Fibroblast of villous mesenchyme (primary cell): ENCODE measurements at regions not wholly inside any gene's neighbourhood (a gene's known extent, or its start where the extent isn't known, plus 50 kb on each side); places are given as distances from the start of the nearest gene placed in this dataset.

Source experiments
- DNase-seq: peaks from one replicate; pipeline ENCODE4 v3.0.0-alpha.2; 2010; ENCODE audit warnings: low read depth
- H3K4me3 ChIP-seq: 2 replicates; pipeline ENCODE4 v1.5.1; 2011; ENCODE audit warnings: low read depth, mild to moderate bottlenecking, low read length
- TF ChIP-seq, protein P1 (sequence below): IDR thresholded peaks from 2 replicates; pipeline ENCODE4 v1.5.1; 2012; ENCODE audit warnings: low read depth, mild to moderate bottlenecking, low read length; ENCODE audit not compliant: insufficient read depth

DNA sequence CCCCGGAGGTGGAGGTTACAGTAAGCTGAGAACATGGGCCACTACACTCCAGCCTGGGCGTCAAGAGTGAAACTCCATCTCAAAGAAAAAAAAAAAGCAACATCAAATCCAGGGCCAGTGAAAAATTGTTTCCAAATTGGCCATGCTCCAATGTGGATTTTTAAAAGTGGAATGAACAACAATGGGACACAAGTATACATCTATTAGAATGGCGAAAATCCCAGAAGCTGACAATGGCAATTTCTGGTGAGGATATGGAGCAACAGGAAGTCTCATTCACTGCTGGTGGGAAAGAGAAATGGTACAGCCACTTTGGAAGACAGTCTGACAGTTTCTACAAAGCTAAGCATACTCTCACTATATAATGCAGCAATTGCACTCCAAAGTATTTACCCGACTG is 161.4 kb downstream of the UXS1 start:
- TF ChIP-seq, protein P1, sequence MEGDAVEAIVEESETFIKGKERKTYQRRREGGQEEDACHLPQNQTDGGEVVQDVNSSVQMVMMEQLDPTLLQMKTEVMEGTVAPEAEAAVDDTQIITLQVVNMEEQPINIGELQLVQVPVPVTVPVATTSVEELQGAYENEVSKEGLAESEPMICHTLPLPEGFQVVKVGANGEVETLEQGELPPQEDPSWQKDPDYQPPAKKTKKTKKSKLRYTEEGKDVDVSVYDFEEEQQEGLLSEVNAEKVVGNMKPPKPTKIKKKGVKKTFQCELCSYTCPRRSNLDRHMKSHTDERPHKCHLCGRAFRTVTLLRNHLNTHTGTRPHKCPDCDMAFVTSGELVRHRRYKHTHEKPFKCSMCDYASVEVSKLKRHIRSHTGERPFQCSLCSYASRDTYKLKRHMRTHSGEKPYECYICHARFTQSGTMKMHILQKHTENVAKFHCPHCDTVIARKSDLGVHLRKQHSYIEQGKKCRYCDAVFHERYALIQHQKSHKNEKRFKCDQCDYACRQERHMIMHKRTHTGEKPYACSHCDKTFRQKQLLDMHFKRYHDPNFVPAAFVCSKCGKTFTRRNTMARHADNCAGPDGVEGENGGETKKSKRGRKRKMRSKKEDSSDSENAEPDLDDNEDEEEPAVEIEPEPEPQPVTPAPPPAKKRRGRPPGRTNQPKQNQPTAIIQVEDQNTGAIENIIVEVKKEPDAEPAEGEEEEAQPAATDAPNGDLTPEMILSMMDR = no peak
- H3K4me3 ChIP-seq = no peak overlapping the region
- DNase-seq = no peak

DNA sequence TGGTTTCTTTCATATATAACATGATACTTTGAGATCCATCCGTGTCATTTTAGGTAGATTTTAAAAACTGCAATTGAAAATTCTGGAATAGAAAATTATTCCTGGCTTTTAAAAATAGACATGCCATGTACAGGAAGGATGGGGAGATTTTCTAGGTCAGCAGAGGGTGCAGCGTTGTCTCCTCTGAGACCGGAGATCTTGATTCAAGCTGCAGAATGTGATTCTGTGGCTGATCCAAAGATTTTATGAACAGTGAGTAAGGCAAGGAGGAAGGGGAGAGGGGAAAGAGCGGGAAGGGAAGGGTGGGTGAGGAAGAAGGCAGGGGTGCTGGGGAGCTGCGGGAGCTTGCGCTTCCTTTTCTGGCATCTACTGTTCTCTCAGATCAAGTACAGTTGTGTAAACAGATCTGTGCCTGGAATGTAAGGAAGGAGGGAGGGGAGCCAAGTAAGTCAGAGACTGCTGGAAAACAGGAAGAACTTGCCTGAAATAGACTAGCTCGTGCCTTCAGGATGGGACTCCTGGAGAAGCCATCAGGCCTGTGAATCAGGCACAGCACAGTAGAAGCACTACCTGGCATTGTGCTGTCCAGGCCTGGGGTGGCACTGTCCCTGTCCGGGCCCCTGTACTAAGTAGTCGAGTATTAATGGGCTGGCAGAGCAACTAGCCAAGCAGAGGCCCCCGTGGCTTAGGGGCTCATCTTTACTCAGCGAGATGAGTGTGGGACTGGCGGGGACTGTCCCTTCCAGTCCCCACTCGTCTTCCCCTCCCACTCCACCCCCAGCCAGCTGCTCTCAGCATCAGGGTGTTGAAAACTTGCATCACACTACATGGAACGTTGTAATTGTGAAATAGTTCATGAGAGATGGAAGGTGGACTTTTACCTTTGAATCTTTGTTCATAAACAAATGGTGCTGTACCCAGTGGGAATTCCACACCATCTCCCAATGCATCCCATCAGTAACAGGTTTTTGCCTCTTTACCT is 163.5 kb downstream of the UXS1 start:
- no peak overlapping the region for H3K4me3 ChIP-seq
- TF ChIP-seq, protein P1 = no peak
- DNase-seq = peak; percentile 78

DNA sequence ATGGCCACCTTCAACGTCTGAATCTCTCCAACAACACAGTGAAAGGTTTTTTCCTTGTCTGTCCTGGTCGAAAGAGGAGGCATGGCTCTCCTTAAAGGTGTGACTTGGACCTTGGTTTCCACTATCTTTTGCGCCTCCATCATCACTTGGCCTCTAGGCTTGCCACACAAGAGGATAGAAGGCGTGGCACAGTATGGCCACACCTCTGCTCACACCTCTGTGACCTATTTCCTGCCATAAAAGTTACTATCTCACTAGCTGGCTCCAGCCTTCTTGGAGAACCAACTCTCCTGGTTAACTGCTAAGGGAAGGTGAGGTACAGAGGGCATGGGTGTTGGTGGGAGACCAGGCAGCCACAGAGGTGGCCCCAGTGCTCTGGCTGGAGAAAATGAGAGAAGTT is 165.9 kb downstream of the UXS1 start:
- TF ChIP-seq, protein P1 = no peak
- DNase-seq = no peak
- H3K4me3 ChIP-seq = no peak overlapping the region

DNA sequence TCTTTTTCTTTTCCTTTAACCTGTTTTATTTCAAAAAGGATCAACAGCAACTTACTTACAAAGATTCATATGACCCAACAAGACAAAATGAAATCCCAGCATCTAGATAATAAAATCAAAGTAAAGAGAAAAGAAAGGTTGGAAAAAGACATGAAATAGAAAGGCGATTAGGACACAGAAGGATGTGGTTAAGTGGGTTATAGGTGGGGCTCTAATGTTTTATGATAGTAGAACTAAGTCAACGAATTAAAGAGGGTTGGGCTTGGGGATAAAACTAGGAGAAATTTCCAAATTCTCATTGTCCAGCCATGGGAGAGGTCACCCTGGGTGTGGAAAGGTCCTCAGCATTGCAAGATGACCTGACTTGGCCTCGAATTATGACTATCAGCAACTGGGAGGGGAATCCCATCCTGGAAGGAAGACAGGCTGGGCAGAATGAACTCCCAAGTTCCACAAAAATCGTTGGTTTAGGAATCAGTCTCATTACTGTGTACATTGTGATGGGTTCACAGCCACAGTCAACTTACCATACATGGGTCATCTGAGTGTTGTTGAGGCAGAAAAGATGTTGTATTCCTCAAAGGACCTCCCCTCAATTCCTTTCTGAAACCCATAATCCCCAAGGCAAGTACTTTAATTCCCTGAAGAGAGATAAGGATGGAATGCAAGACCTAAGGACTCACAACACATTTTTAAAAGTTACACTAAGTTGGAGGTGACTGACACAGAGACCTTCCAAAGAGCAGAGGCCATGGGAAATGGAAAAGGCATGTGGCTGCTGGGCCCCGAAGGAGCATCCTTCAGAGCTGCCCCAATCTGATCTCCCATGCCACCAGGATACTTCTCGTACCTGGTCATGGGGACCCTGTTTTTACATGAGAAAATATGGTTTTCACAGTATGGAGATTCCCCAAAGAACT is 167.6 kb downstream of the UXS1 start:
- peak; percentile 3 for DNase-seq
- H3K4me3 ChIP-seq = no peak overlapping the region
- TF ChIP-seq, protein P1 = no peak

DNA sequence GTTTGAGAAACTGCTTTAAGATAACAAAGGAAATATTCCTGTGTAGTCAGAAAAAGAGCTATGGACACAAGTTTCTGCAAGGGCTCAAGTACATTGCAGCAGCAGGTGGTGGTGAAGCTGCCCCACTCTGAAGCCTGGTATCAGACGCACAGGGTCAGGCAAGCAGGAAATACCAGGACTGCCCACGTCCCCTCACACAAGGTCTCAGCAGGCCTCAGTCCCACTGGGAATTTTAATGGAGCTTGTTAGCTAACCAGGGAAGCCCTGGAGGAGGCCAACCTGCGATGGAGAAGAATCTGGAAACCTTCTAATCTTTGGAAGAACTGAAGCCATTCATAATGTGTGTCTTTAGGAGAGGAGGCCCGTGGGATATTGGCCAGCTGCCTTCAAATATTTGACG is 168.3 kb downstream of the UXS1 start:
- no peak for DNase-seq
- TF ChIP-seq, protein P1 = no peak
- H3K4me3 ChIP-seq = no peak overlapping the region

DNA sequence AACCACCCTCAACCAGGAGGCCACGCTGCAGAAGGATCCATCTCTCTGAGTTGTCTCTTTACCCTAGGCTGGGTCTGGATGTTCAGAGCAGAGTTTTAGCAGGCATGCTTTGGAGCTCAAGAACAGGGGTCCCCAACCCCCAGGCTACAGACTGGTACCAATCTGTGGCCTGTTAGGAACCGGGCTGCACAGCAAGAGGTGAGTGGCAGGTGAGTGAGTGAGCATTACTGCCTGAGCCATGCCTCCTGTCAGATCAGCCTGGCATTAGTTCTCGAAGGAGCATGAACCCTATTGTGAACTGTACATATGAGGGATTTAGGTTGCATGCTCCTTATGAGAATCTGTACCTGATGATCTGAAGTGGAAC is 172.5 kb downstream of the UXS1 start:
- TF ChIP-seq, protein P1 = no peak
- DNase-seq = no peak

More for the DNA sequence above, 172.5 kb downstream of the UXS1 start:
- H3K4me3 ChIP-seq = no peak overlapping the region
